NCI-H345 (cell line): ENCODE measurements at regions not wholly inside any gene's neighbourhood (a gene's known extent, or its start where the extent isn't known, plus 50 kb on each side); places are given as distances from the start of the nearest gene placed in this dataset.

ENCODE experiments used
- DNase-seq: peaks from one replicate; lab custom pipeline; 2025; lab: John Stamatoyannopoulos, UW

DNA sequence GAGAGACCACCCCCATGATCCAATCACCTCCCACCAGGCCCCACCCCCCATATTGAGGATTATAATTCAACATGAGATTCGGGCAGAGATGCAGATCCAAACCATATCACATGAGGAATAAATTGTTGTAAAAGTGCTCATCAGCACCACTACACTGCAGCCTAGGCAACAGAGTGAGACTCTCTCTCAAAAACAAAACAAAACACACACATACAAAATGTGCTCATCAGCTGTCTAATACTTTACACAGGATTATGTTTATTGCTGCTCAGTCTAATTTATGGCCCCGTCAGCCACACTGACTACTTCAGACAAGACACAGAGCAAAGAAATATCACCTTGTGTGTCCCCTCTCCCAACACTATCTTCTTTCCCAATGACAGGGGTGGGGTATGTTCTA lies 72.9 kb upstream of the PPM1J start:
- DNase-seq: no peak

- DNase-seq: no peak
Observed at GRCh38 chr1:112783059-112783458, 67.9 kb upstream of the PPM1J start.

DNA sequence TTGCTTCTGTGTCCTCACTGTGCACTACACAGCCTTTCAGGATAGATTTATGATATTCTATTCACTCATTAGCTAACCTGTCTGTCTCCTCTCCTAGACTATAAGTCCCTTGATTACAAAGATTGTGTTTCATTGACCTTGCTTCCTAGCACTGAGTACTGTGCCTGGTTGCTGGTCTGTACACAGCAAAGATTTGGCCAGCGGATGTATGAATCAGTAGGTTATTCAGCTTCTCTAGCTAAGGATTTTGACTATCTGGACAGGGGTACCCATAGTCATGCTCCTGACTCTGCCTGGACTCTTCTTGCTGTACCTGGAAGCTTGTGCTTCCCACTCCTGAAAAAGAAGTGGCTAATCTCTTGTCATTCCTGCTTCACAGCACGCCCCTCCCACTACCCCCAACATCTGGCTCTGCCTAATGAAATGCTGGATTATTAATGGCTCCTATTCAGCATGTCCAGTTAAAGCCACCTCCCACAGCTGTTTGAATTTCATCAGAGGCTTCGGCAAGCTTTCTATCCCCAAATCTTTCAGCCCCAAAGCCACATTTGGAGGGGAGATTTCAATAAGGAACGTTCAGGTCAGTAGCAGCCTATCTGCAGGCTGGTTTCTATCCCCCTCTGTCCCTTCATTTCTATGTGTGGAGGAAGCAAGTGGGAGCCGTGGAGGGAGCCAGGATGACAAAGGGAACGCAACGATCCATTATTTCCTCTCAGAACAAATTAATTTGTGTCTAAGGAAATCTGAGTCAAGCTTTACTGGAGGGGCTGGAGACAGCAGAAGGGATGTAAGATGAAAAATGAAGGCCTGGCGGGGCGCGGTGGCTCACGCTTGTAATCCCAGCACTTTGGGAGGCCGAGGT lies 64.8 kb upstream of the PPM1J start:
- no peak for DNase-seq

- no peak for DNase-seq
Observed at GRCh38 chr1:112778137-112778536, 63.0 kb upstream of the PPM1J start.

DNA sequence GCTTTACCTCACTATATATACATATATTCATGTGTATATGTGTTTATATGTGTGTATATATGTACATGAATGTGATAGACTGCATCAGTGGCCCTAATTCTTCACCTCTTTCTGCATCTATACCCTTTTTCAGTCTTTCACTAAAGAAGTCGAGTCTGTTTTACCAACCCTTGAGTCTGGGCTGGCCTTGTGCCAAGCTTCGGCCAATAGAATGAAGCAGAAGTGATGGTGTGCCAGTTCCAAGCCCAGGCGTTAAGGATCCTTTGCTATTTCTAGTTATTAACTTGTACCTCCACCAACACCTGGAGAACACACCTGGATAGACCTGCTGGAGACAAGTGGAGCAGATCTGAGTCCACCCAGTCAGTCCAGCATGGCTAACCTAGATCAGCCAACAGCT lies 61.6 kb upstream of the PPM1J start:
- DNase-seq: no peak

DNA sequence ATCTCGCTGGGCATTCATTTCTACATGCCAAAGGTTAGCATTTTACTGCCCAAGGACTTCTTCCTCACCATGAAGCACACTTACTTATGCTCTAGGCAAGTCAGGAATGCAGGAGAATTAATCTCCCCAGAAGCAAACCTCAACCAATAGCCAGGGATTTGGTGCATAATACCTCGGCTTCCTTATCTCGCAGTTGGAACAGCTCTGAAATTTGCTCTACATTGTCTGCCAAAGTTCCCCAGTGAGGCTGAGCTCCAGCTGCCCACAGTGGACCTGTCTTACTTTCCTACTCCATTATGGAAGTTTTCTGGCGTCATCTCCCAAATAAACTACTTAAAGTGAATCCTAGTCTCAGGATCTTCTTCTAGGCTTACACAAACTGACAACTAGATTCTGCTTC lies 57.6 kb upstream of the PPM1J start:
- DNase-seq: no peak

DNA sequence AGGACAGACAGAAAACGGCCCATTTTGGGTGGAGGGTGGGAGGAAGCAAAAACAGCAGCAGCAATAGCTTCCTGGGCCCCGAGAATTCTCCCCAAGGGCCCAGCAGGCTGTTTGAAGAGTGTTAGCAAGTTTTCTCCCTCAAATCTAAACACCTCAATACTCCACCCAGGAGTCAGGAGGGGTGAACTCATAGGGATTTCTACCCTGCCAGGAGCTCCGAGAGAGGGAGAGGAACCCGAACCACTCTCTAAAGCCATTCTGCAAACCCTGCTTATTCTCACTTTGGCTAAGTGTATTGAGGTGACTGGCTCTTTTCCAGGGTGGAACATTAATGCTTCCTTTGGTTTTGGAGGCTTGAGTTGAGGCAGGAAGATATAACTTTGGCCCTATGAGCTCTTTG lies 55.6 kb upstream of the PPM1J start:
- no peak for DNase-seq

DNA sequence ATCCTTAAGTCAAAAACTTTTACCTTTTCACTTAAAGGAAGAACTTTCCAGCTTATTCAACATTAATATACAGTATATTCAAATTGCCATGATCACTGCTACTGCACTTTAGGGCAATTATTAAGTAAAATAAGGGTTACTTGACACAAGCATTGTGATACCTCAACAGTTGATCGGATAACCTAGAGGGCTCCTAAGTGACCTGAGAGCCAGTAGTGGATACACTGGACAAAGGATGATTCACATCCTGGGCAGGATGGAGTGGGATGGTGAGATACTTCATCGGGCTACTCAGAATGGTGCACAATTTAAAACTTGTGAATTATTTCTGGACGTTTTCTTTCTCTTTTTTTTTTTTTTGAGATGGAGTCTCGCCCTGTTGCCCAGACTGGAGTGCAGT lies 54.5 kb upstream of the PPM1J start:
- no peak for DNase-seq

GRCh38 chr1:112767646-112768045 lies 52.5 kb upstream of the PPM1J start:
- no peak for DNase-seq
